Panc1 (cell line): ENCODE measurements at regions not wholly inside any gene's neighbourhood (a gene's known extent, or its start where the extent isn't known, plus 50 kb on each side); places are given as distances from the start of the nearest gene placed in this dataset.
A peak's percentile ranks its signal among the peaks of the same experiment; 100 is the strongest.

ENCODE experiments used
- POLR2AphosphoS5 ChIP-seq: IDR thresholded peaks from 2 replicates; pipeline ENCODE4 v1.6.1; 2012; ENCODE audit warnings: mild to moderate bottlenecking, low read depth, low read length, moderate library complexity
- SIN3A ChIP-seq: IDR thresholded peaks from 2 replicates; pipeline ENCODE4 v1.6.1; 2012; ENCODE audit warnings: low read depth, mild to moderate bottlenecking, low read length, moderate library complexity, borderline replicate concordance; ENCODE audit not compliant: insufficient read depth
- TF ChIP-seq, protein P1 (sequence below): fragments of 450-650 bp; IDR thresholded peaks from 2 replicates; pipeline ENCODE4 v1.5.1; 2017; ENCODE audit warnings: mild to moderate bottlenecking

DNA sequence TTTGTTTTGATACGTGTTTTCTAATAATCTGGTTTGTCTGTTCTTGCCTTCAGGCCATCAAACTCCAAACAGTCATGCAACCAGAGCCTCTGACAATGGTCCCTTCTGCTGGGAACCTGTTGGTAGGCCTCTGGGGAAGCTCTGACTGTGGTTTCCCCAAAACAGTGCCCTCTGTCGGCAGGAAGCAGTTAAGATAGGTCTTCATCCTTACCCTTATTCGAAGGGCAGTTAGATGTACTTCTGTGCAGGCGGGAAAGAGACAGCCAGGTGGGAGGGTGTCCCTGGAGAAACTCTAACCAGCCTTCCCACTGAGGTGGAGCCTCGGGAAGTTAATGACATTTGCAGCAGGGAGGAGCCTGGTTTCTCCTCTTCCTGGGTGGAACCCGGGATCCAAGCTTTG is 81.6 kb upstream of the CHMP2B start:
- TF ChIP-seq, protein P1, sequence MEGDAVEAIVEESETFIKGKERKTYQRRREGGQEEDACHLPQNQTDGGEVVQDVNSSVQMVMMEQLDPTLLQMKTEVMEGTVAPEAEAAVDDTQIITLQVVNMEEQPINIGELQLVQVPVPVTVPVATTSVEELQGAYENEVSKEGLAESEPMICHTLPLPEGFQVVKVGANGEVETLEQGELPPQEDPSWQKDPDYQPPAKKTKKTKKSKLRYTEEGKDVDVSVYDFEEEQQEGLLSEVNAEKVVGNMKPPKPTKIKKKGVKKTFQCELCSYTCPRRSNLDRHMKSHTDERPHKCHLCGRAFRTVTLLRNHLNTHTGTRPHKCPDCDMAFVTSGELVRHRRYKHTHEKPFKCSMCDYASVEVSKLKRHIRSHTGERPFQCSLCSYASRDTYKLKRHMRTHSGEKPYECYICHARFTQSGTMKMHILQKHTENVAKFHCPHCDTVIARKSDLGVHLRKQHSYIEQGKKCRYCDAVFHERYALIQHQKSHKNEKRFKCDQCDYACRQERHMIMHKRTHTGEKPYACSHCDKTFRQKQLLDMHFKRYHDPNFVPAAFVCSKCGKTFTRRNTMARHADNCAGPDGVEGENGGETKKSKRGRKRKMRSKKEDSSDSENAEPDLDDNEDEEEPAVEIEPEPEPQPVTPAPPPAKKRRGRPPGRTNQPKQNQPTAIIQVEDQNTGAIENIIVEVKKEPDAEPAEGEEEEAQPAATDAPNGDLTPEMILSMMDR, result peak; percentile 50
- TF ChIP-seq POLR2AphosphoS5, result no peak
- TF ChIP-seq SIN3A, result no peak
